GM23248 (cell line): ENCODE measurements at regions not wholly inside any gene's neighbourhood (a gene's known extent, or its start where the extent isn't known, plus 50 kb on each side); places are given as distances from the start of the nearest gene placed in this dataset.
"Not testable (repeated sequence)": the region's sequence is repeated elsewhere in the genome, so short reads cannot be mapped to it uniquely, and the experiment has no call there.

ENCODE experiments used
- DNase-seq: peaks from one replicate; pipeline ENCODE4 v3.0.0-alpha.2; 2015
- H2AFZ ChIP-seq: fragments of 200-600 bp; sonication (generic); 2 replicates; pipeline ENCODE4 v1.6.1; 2016; ENCODE audit warnings: antibody characterized with exemption
- H3F3A ChIP-seq: fragments of 200-600 bp; sonication (generic); 2 replicates; pipeline ENCODE4 v1.6.1; 2016; ENCODE audit warnings: mild to moderate bottlenecking, antibody characterized with exemption, mixed run types; ENCODE audit not compliant: insufficient read depth
- H3K27ac ChIP-seq: fragments of 200-600 bp; sonication (generic); 2 replicates; pipeline ENCODE4 v1.5.1; 2016; ENCODE audit warnings: mild to moderate bottlenecking
- H3K27me3 ChIP-seq: fragments of 200-600 bp; sonication (generic); replicated peaks from 2 replicates; pipeline ENCODE4 v1.6.1; 2016; ENCODE audit warnings: mild to moderate bottlenecking; ENCODE audit not compliant: insufficient read depth
- H3K36me3 ChIP-seq: fragments of 200-600 bp; sonication (generic); 2 replicates; pipeline ENCODE4 v1.6.1; 2016; ENCODE audit warnings: low read depth, mild to moderate bottlenecking
- H3K4me1 ChIP-seq: fragments of 200-600 bp; sonication (generic); 2 replicates; pipeline ENCODE4 v1.6.1; 2016; ENCODE audit warnings: mild to moderate bottlenecking; ENCODE audit not compliant: insufficient read depth
- H3K4me2 ChIP-seq: fragments of 200-600 bp; sonication (generic); one replicate; pipeline ENCODE4 v1.6.1; 2016; ENCODE audit warnings: mild to moderate bottlenecking; ENCODE audit not compliant: unreplicated experiment
- H3K4me3 ChIP-seq: fragments of 200-600 bp; sonication (generic); 2 replicates; pipeline ENCODE4 v1.5.1; 2016; ENCODE audit warnings: mild to moderate bottlenecking
- H3K79me2 ChIP-seq: fragments of 200-600 bp; sonication (generic); 2 replicates; pipeline ENCODE4 v1.6.1; 2016; ENCODE audit warnings: mild to moderate bottlenecking; ENCODE audit not compliant: insufficient read depth
- H3K9ac ChIP-seq: fragments of 200-600 bp; sonication (generic); 2 replicates; pipeline ENCODE4 v1.6.1; 2016; ENCODE audit warnings: mild to moderate bottlenecking
- H3K9me2 ChIP-seq: fragments of 200-600 bp; sonication (generic); 2 replicates; pipeline ENCODE4 v1.6.1; 2016; ENCODE audit warnings: mixed run types, mild to moderate bottlenecking, moderate library complexity; ENCODE audit not compliant: insufficient read depth
- H3K9me3 ChIP-seq: fragments of 200-600 bp; sonication (generic); one replicate; pipeline ENCODE4 v1.6.1; 2017; ENCODE audit warnings: low read depth
- H4K20me1 ChIP-seq: fragments of 200-600 bp; sonication (generic); 2 replicates; pipeline ENCODE4 v1.6.0; 2016; ENCODE audit not compliant: insufficient read depth
- EZH2 ChIP-seq: fragments of 200-600 bp; sonication (generic); IDR thresholded peaks from 2 replicates; pipeline ENCODE4 v1.6.1; 2018; ENCODE audit warnings: antibody characterized with exemption, mild to moderate bottlenecking; ENCODE audit not compliant: insufficient read depth, poor library complexity, severe bottlenecking
- EZH2phosphoT487 ChIP-seq: fragments of 200-600 bp; sonication (generic); IDR thresholded peaks from 2 replicates; pipeline ENCODE4 v1.6.1; 2018; ENCODE audit warnings: antibody characterized with exemption, moderate library complexity, mild to moderate bottlenecking, low read depth; ENCODE audit not compliant: insufficient read depth
- WGBS, 2 experiments: methylation state at CpG; one replicate each; pipeline ENCODE4 v1.1.6; 2015 to 2017; ENCODE audit warnings: low lambda C conversion rate in 2 of 2, low coverage in 1 of 2; ENCODE audit errors: missing lambda C conversion rate in 2 of 2; 5-methylcytosine and 5-hydroxymethylcytosine counted together
- in situ Hi-C: fragments of 300-500 bp; cut with MboI; formaldehyde crosslinking; loops from 2 replicates; pipeline ENCODE4 v1.15.0; 2020

DNA sequence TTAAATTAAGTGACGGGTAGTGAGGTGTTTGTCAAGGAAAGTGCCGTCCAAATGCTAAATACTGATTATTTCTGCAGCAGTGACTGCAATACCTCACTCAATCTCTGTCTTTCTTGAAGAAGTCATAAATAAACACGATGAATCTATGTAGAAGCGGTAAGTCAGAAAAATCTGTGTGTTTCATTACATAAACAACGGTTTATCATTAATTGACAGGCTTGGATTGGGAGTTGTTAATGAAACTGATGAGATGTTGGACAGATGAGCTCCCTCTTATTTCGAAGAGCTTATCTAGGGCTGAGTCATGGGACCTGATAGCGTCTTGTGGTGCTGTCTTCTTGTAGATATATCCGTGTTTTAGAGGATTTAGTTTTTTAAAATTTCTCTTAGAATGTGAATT, 92.2 kb upstream of the SAMD11 start:
- no peak overlapping the region for H3K27ac ChIP-seq
- TF ChIP-seq EZH2phosphoT487 (no peak), EZH2 (no peak)
- H3K4me1 ChIP-seq: no peaks in the 10 kb centered on the region
- no peak overlapping the region for H2AFZ ChIP-seq
- in situ Hi-C loops: no loop called here
- H3K9ac ChIP-seq: no peak overlapping the region
- no peaks in the 10 kb centered on the region for H3K36me3 ChIP-seq
- H3K9me2 ChIP-seq: no peaks in the 10 kb centered on the region
- H3K4me3 ChIP-seq: no peak overlapping the region
- no peaks in the 10 kb centered on the region for H3K9me3 ChIP-seq
- H4K20me1 ChIP-seq: no peaks in the 10 kb centered on the region
- DNase-seq: no peak
- H3K4me2 ChIP-seq: no peak overlapping the region
- peaks cover 31% of the 10 kb centered on the region for H3K79me2 ChIP-seq
- H3F3A ChIP-seq: no peaks in the 10 kb centered on the region
- 97% methylated on average over 8 of the region's 8 CpGs for WGBS, 2 experiments
- H3K27me3 ChIP-seq: no peaks in the 10 kb centered on the region

DNA sequence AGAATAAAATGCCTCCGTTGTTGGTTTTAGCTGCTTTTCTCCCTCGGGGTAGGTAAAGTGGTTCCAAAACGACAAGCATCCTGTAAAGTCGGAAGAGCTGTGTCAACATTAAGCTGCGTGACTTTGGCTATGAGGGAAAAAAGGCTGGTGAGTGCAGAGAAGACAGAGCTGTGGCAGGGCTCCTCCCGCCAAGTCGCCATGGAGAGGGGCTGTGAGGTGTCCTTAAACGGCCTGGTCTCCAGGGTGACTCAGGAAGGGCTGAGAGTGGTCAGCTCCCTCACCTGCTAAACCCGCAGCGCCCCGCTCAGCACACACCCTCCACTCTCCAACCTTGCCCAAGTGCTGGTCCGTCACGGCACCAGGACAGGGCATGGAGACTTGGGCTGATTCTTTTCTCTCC, 91.6 kb upstream of the SAMD11 start:
- Histone ChIP-seq H3K4me3 (no peak overlapping the region), H3K36me3 (no peaks in the 10 kb centered on the region), H3K27me3 (no peaks in the 10 kb centered on the region), H3K27ac (no peak overlapping the region), H4K20me1 (no peaks in the 10 kb centered on the region), H3K4me1 (no peaks in the 10 kb centered on the region), H3K9me3 (no peaks in the 10 kb centered on the region), H2AFZ (no peak overlapping the region), H3F3A (no peaks in the 10 kb centered on the region), H3K4me2 (no peak overlapping the region), H3K9me2 (no peaks in the 10 kb centered on the region), H3K79me2 (peaks cover 34% of the 10 kb centered on the region), H3K9ac (no peak overlapping the region)
- no peak for DNase-seq
- no peak for TF ChIP-seq EZH2
- no peak for TF ChIP-seq EZH2phosphoT487
- WGBS, 2 experiments: 81 to 82% methylated on average over 11 to 13 of the region's 13 CpGs
- in situ Hi-C loops: no loop called here

DNA sequence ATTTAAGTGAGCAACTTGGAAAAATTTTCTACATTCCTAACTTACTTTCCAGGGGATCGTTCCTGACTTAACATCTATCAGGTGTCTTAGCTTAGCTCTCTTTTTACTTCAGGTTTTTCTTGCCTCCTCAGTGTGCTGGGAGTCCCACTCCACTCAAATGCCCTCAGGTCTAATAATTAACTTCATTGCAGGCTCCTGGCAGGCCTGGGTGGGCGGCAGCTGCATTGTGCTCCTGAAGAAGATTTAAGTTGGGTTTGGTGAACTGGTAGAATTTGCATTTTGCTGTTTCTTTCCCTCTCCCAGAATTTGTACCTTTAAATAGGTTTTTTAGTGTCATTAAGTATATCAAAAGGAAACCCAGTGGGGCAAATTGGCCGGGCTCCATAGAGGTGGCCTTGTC, 90.5 kb upstream of the SAMD11 start:
- H3F3A ChIP-seq, in situ Hi-C loops, H3K4me1 ChIP-seq, H3K4me2 ChIP-seq, H3K27ac ChIP-seq, H3K9me3 ChIP-seq, H3K27me3 ChIP-seq, DNase-seq, H3K9me2 ChIP-seq, H2AFZ ChIP-seq, H4K20me1 ChIP-seq, H3K9ac ChIP-seq, H3K4me3 ChIP-seq, H3K36me3 ChIP-seq: not testable (repeated sequence)
- peaks cover 40% of the 10 kb centered on the region for H3K79me2 ChIP-seq
- WGBS, 2 experiments: 96 to 97% methylated on average over 3 of the region's 3 CpGs

DNA sequence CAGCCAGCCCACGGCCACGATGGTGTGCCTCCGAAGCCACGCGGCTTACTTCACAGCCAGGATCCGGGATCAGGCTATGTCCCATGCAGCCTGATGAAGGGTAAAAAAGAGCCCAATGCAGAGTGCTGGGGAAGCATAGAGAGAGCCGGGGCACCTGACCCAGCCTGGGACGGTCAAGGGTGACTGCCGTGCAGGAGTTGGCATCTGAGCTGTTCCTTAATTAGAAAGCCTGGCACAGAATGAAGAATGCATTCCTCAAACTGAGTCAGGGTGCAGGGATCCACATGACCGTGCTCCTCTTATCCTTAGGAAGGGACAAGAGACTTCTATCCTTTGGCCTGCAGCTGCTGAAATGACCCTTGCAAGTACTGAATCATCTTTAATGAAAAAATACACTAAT, 88.2 kb upstream of the SAMD11 start:
- H3K36me3 ChIP-seq, H3K4me2 ChIP-seq, H3K9me3 ChIP-seq, H3K9me2 ChIP-seq, in situ Hi-C loops, H2AFZ ChIP-seq, H3K4me1 ChIP-seq, H3K27me3 ChIP-seq, H3F3A ChIP-seq, H3K9ac ChIP-seq, H3K27ac ChIP-seq, H4K20me1 ChIP-seq, H3K4me3 ChIP-seq: not testable (repeated sequence)
- H3K79me2 ChIP-seq: peaks cover 21% of the 10 kb centered on the region
- 44 to 51% methylated on average over 4 of the region's 10 CpGs for WGBS, 2 experiments
- peak; percentile 44 for DNase-seq

DNA sequence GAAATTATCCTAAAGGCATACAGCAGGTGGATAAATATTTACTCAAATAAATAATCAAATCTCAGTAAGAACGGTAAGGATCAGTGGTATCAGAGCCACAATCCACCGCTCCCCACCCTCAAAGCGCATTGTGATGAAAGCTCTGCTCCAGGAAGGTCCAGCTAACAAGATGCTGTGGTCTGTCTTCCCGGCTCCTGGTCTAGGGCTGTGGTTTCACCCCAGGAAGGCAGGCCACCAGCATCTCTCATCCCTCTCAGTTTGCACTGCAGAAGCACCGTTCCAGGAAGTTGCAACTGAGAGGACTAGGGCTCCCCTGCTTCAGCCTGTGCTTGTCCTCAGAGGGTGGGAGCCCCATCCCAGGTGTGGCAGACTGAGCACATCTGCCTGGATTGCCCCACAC, 86.1 kb upstream of the SAMD11 start:
- DNase-seq: not testable (repeated sequence)
- WGBS, 2 experiments: 96 to 97% methylated on average over 5 of the region's 5 CpGs

DNA sequence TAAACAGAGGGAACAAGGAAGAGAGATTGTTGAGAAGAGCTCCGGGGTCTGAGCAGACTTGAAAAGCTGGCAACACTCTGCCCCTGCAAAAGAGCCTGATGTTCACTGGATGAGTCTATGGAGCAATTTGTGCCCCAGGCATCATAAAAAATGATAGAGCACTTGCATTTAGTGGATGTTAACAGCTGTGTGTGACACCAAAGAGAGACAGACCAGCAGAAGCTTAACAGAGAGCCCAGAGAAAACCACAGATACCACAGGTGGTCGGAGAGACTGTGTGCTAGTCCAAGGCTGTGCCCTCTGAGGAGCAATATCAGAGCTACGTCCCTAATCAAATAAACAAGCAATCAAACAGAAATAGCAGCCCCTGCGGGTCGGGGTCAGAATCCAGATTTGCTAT, 85.4 kb upstream of the SAMD11 start:
- peaks cover 14% of the 10 kb centered on the region for H3K79me2 ChIP-seq
- H3K27me3 ChIP-seq, H3K36me3 ChIP-seq, H2AFZ ChIP-seq, H3K4me2 ChIP-seq, H3K4me1 ChIP-seq, H3K4me3 ChIP-seq, in situ Hi-C loops, H3F3A ChIP-seq, H3K9ac ChIP-seq, H4K20me1 ChIP-seq, DNase-seq, H3K9me2 ChIP-seq, H3K9me3 ChIP-seq, H3K27ac ChIP-seq: not testable (repeated sequence)
- 73 to 83% methylated on average over 5 of the region's 5 CpGs for WGBS, 2 experiments

More for the DNA sequence above, 86.1 kb upstream of the SAMD11 start:
- H3F3A ChIP-seq, in situ Hi-C loops, H3K27me3 ChIP-seq, H4K20me1 ChIP-seq, H2AFZ ChIP-seq, H3K9me2 ChIP-seq, H3K9ac ChIP-seq, H3K27ac ChIP-seq, H3K4me1 ChIP-seq, H3K4me3 ChIP-seq, H3K36me3 ChIP-seq, H3K9me3 ChIP-seq, H3K4me2 ChIP-seq: not testable (repeated sequence)
- H3K79me2 ChIP-seq: peaks cover 14% of the 10 kb centered on the region

DNA sequence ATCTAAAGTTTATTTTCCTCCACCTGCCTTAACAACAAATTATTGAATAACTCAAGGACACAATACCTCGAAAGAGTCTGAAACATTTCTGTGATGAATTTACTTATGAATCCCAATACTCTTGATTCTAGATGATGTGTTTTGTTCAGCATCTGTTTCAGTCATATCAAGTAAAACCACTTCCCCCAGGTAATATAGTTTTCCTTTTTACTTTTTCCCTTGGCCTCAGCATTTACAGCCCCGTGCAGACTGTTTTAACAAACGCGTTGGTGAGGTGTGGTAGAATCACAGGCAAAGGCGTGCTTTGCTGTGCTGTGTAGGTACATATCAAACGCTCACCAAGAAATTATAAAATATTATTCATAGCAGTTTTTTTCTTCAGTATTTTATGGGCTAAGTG, 83.1 kb upstream of the SAMD11 start:
- in situ Hi-C loops, H4K20me1 ChIP-seq, DNase-seq, H3K27ac ChIP-seq, H3K27me3 ChIP-seq, H3K4me3 ChIP-seq, H3F3A ChIP-seq, H3K4me2 ChIP-seq, H3K4me1 ChIP-seq, H3K36me3 ChIP-seq, H3K9me2 ChIP-seq, H2AFZ ChIP-seq, H3K9ac ChIP-seq, H3K9me3 ChIP-seq: not testable (repeated sequence)
- 93 to 98% methylated on average over 6 of the region's 6 CpGs for WGBS, 2 experiments
- peaks cover 14% of the 10 kb centered on the region for H3K79me2 ChIP-seq
